ENCODE measurements at regions not wholly inside any gene's neighbourhood (a gene's known extent, or its start where the extent isn't known, plus 50 kb on each side); places are given as distances from the start of the nearest gene placed in this dataset.

DNA sequence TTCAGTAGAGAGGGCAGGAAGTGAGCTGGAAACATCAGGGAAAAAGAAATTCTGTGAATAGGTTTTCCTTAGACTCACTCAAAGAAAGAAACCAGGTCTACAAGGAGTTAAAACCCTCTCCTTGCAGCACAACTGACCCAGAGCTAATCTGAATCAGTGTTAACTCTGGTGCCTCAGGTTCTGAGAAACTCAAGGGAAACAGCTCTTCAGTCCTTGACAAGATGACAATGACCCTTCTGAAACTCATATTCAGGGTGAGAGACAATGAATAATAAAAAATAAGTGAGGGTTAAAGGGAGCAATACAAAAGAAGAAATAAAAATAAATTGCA lies 903.6 kb downstream of the STPG2 start:
- TF ChIP-seq EZH2 (IDR thresholded peaks at IDR 0.05; ENCODE audit: low read depth, unreplicated experiment) = no peak
- TF ChIP-seq EZH2phosphoT487 (IDR thresholded peaks at IDR 0.05; ENCODE audit: unreplicated experiment) = no peak
- TF ChIP-seq CTCF (conservative IDR thresholded peaks at IDR 0.05; ENCODE audit: low read depth in 2 of 2) = no peak
- TF ChIP-seq, protein P1, sequence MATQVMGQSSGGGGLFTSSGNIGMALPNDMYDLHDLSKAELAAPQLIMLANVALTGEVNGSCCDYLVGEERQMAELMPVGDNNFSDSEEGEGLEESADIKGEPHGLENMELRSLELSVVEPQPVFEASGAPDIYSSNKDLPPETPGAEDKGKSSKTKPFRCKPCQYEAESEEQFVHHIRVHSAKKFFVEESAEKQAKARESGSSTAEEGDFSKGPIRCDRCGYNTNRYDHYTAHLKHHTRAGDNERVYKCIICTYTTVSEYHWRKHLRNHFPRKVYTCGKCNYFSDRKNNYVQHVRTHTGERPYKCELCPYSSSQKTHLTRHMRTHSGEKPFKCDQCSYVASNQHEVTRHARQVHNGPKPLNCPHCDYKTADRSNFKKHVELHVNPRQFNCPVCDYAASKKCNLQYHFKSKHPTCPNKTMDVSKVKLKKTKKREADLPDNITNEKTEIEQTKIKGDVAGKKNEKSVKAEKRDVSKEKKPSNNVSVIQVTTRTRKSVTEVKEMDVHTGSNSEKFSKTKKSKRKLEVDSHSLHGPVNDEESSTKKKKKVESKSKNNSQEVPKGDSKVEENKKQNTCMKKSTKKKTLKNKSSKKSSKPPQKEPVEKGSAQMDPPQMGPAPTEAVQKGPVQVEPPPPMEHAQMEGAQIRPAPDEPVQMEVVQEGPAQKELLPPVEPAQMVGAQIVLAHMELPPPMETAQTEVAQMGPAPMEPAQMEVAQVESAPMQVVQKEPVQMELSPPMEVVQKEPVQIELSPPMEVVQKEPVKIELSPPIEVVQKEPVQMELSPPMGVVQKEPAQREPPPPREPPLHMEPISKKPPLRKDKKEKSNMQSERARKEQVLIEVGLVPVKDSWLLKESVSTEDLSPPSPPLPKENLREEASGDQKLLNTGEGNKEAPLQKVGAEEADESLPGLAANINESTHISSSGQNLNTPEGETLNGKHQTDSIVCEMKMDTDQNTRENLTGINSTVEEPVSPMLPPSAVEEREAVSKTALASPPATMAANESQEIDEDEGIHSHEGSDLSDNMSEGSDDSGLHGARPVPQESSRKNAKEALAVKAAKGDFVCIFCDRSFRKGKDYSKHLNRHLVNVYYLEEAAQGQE (IDR thresholded peaks at IDR 0.05; ENCODE audit: unreplicated experiment) = no peak
- no peak for TF ChIP-seq POLR2AphosphoS5 (IDR thresholded peaks at IDR 0.05; ENCODE audit: low read depth)
- TF ChIP-seq ZNF331 (CRISPR knock-in tag; IDR thresholded peaks at IDR 0.05; ENCODE audit: low read depth) = no peak
- TF ChIP-seq JUNB (IDR thresholded peaks at IDR 0.05; ENCODE audit: unreplicated experiment) = no peak
- no peak for TF ChIP-seq CREB1 (CRISPR knock-in tag; IDR thresholded peaks at IDR 0.05; ENCODE audit: low read depth)

Measured in GM23338 (cell line).